HUES48 (cell line): ENCODE measurements at regions not wholly inside any gene's neighbourhood (a gene's known extent, or its start where the extent isn't known, plus 50 kb on each side); places are given as distances from the start of the nearest gene placed in this dataset.

ENCODE experiments used
- H3K27ac ChIP-seq: one replicate; pipeline ENCODE4 v1.7.0; 2013; ENCODE audit warnings: low read depth, low read length, inconsistent platforms
- H3K27me3 ChIP-seq: 2 replicates; pipeline ENCODE4 v1.6.1; 2013; ENCODE audit warnings: mild to moderate bottlenecking, low read length; ENCODE audit not compliant: control insufficient read depth, insufficient read depth
- H3K36me3 ChIP-seq: 2 replicates; pipeline ENCODE4 v1.6.1; 2013; ENCODE audit warnings: low read length; ENCODE audit not compliant: control insufficient read depth, insufficient read depth
- H3K4me1 ChIP-seq: 2 replicates; pipeline ENCODE4 v1.6.1; 2013; ENCODE audit warnings: mild to moderate bottlenecking, low read length; ENCODE audit not compliant: control insufficient read depth, insufficient read depth
- H3K4me3 ChIP-seq: 2 replicates; pipeline ENCODE4 v1.5.1; 2013; ENCODE audit warnings: mild to moderate bottlenecking, low read depth, low read length
- H3K9ac ChIP-seq: 2 replicates; pipeline ENCODE4 v1.6.1; 2013; ENCODE audit warnings: mild to moderate bottlenecking, low read depth, low read length, moderate library complexity
- H3K9me3 ChIP-seq: 2 replicates; pipeline ENCODE4 v1.6.1; 2013; ENCODE audit warnings: low read length; ENCODE audit not compliant: control insufficient read depth, insufficient read depth

DNA sequence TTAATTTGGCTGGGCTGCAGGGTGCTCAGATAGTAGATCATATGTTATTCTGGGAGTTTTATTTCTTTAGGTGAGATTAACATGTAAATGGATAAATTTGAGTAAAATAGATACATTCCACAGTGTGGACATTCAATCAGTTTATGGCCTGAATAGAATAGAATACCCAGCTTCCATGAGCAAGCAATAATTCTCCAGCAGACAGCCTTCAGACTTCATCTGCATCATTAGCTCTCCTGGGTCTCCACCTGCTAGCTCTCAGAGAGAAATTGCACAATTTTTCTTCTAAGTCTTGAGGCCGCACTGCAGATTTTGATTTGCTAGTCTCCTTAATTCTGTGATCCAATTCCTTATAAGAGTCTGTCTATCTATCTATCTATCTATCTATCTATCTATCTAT, 420.3 kb upstream of the BOD1L1 start:
- Histone ChIP-seq H3K36me3 (no peaks in the 10 kb centered on the region), H3K9ac (no peak overlapping the region), H3K4me3 (no peak overlapping the region), H3K4me1 (no peaks in the 10 kb centered on the region), H3K27ac (no peak overlapping the region), H3K27me3 (no peaks in the 10 kb centered on the region), H3K9me3 (no peaks in the 10 kb centered on the region)

GRCh38 chr4:14049946-14050345, 422.4 kb upstream of the BOD1L1 start:
- no peak overlapping the region for H3K9ac ChIP-seq
- H3K4me1 ChIP-seq: no peaks in the 10 kb centered on the region
- no peak overlapping the region for H3K4me3 ChIP-seq
- H3K9me3 ChIP-seq: no peaks in the 10 kb centered on the region
- H3K27ac ChIP-seq: no peak overlapping the region
- H3K36me3 ChIP-seq: no peaks in the 10 kb centered on the region
- no peaks in the 10 kb centered on the region for H3K27me3 ChIP-seq

DNA sequence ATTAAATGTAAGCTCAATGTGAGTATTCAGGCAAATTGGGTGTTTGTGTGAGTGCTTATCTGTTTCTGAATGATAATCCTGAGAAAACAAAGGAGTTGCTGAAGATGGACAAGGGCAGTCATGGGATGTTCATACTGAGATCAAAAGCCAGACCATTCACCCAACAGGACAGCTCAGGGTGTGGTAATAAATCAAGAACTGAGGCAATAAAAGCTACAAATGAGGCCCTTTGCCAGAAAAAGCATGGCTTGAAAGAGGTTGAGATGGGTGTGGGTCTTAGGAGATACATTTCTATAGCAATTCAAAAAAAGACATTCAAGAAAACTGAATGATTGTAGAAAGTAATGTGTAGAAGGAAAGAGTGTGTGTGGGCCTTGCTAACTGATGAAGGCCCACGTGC, 425.8 kb upstream of the BOD1L1 start:
- Histone ChIP-seq H3K4me1 (no peaks in the 10 kb centered on the region), H3K27me3 (no peaks in the 10 kb centered on the region), H3K36me3 (no peaks in the 10 kb centered on the region), H3K9ac (no peak overlapping the region), H3K9me3 (no peaks in the 10 kb centered on the region), H3K4me3 (no peak overlapping the region), H3K27ac (no peak overlapping the region)

DNA sequence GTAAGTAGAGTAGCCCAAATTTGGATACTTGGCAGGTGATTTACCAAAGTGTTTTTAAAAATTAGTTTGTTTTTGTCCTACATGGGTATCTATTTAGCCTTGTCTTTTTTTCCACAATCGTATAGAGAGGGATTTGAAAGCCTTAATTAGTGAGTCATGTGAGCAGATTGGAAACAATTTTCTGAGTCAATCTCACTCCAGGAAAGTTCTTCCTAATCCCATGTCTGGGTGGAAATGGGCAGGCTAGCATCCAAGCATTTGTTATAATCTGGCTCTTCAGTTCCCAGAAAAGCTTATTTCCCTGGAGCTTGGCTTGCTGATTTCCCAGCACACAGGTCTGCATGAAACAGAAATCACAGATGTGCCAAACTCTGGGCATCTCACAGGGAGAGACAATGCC, 426.9 kb upstream of the BOD1L1 start:
- no peaks in the 10 kb centered on the region for H3K4me1 ChIP-seq
- no peaks in the 10 kb centered on the region for H3K36me3 ChIP-seq
- no peak overlapping the region for H3K9ac ChIP-seq
- H3K4me3 ChIP-seq: no peak overlapping the region
- H3K9me3 ChIP-seq: no peaks in the 10 kb centered on the region
- no peaks in the 10 kb centered on the region for H3K27me3 ChIP-seq
- H3K27ac ChIP-seq: no peak overlapping the region

GRCh38 chr4:14059006-14059405, 431.5 kb upstream of the BOD1L1 start:
- H3K4me1 ChIP-seq: no peaks in the 10 kb centered on the region
- no peaks in the 10 kb centered on the region for H3K27me3 ChIP-seq
- no peak overlapping the region for H3K4me3 ChIP-seq
- H3K36me3 ChIP-seq: no peaks in the 10 kb centered on the region
- no peak overlapping the region for H3K27ac ChIP-seq
- H3K9ac ChIP-seq: no peak overlapping the region
- H3K9me3 ChIP-seq: no peaks in the 10 kb centered on the region

DNA sequence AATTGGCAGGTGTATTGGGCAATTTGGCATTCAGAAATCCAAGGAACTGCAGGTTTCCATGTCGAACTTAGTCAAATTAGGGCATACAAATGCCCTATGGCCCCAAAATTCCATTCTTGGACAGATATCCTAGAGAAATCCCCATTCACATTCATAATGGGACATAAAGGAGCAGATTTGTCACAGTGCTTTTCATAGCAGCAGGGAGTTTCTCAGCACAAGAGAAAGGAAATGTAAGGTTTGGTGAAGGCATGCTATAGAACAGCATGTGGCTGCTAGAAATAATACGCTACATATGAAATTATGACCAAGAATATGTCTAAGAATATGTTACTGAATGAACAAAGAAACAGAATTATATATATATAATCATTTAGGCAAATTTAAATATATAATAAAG, 437.5 kb upstream of the BOD1L1 start:
- no peak overlapping the region for H3K9ac ChIP-seq

DNA sequence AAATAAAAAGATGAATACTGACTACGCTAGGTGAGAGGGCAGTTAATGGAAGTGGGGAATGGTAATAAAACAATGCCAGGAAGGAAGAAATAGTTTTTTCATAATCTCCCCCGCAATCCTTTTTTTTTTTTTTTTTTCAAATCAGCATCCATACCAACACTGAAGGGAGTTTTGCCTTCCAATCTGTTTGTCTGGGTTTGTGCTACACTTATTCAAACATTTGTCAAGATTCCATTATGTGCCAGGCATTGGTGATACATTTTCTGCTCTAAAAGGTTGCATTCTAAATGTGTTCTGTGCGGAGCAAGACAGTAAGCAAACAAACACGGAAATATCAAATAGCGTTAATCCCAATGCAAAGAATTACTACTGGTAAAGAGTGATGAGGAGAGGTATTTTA, 437.9 kb upstream of the BOD1L1 start:
- no peaks in the 10 kb centered on the region for H3K9me3 ChIP-seq
- H3K9ac ChIP-seq: no peak overlapping the region
- H3K4me1 ChIP-seq: peaks cover 15% of the 10 kb centered on the region
- no peak overlapping the region for H3K4me3 ChIP-seq
- no peaks in the 10 kb centered on the region for H3K36me3 ChIP-seq
- H3K27ac ChIP-seq: peak overlapping the region; percentile 45
- no peaks in the 10 kb centered on the region for H3K27me3 ChIP-seq

More for the DNA sequence above, 437.5 kb upstream of the BOD1L1 start:
- Histone ChIP-seq H3K27ac (peak overlapping the region; percentile 44), H3K4me3 (no peak overlapping the region), H3K27me3 (no peaks in the 10 kb centered on the region), H3K36me3 (no peaks in the 10 kb centered on the region), H3K9me3 (no peaks in the 10 kb centered on the region), H3K4me1 (peaks cover 15% of the 10 kb centered on the region)

- H3K4me1 ChIP-seq: peaks cover 15% of the 10 kb centered on the region
- H3K36me3 ChIP-seq: no peaks in the 10 kb centered on the region
- H3K9ac ChIP-seq: no peak overlapping the region
- H3K27ac ChIP-seq: no peak overlapping the region
- no peaks in the 10 kb centered on the region for H3K27me3 ChIP-seq
- no peak overlapping the region for H3K4me3 ChIP-seq
- no peaks in the 10 kb centered on the region for H3K9me3 ChIP-seq
These were observed 439.5 kb upstream of the BOD1L1 start for GRCh38 chr4:14066979-14067378.

DNA sequence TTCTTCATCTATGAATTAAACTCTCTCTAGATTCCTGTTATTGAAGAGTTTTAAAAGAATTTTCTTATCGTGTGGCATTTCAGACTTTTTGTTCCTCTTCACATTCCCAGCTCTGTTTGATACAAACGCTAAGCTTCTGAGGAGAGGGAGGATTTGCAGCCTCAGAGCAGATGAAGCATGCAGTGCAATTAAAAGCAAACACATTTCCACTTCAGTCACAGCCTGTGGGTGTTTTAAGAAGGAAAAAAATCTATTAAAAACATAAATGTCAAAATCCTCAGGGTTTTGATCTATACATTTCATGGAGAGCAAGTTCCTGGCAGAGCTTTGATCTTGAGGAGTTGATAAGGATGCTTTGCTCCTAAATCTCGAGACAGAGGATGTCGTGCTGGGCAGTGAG, 442.4 kb upstream of the BOD1L1 start:
- no peaks in the 10 kb centered on the region for H3K36me3 ChIP-seq
- no peak overlapping the region for H3K4me3 ChIP-seq
- H3K9me3 ChIP-seq: peaks cover 9% of the 10 kb centered on the region; the same call in 1 of the 2 replicates
- H3K27me3 ChIP-seq: no peaks in the 10 kb centered on the region
- H3K27ac ChIP-seq: no peak overlapping the region
- no peak overlapping the region for H3K9ac ChIP-seq
- H3K4me1 ChIP-seq: peaks cover 10% of the 10 kb centered on the region

DNA sequence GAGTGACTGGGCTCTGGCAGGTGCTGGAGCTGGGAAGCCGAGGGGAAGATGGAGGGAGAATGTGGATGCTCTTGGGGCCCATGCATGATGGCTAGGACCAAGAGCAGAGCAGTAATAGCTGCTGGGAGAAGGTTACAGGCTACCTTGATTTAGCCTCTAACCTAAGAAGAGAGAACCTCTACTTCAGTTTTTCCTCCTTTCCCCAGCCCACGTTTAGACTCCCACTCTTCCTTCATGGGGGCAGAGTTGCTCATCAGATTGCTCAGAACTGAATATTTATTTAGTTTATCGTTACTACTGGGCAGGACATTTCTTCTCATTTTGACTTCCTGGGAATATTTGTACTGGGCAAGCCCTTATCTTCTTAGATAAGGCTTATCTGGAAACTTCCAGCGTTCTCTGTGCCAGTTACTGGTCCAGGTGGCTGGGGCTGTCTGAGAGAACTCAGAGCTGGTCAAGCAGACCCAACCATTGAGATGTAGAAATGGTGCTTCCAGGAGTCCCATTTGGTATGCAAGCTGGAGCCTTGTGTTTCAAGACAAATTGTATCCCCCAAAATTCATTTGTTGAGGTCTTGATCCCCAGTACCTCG, 442.9 kb upstream of the BOD1L1 start:
- Histone ChIP-seq H3K4me3 (no peak overlapping the region), H3K27ac (no peak overlapping the region), H3K4me1 (peaks cover 5% of the 10 kb centered on the region), H3K27me3 (no peaks in the 10 kb centered on the region), H3K9ac (no peak overlapping the region), H3K36me3 (no peaks in the 10 kb centered on the region), H3K9me3 (peaks cover 9% of the 10 kb centered on the region; the same call in 1 of the 2 replicates)

DNA sequence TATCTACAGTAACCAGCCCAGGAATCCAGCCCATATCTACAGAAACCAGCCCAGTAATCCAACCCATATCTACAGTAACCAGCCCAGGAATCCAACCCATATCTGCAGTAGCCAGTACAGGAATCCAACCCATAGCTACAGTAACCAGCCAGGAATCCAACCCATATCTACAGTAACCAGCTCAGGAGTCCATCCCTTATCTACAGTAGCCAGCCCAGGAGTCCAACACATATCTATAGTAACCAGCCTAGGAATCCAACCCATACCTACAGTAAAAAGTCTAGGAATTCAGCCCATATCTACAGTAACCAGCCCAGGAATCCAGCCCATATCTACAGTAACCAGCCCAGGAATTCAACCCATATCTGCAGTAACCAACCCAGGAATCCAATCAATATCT, 445.0 kb upstream of the BOD1L1 start:
- H3K27ac ChIP-seq: no peak overlapping the region
- no peak overlapping the region for H3K9ac ChIP-seq
- no peaks in the 10 kb centered on the region for H3K4me1 ChIP-seq
- H3K36me3 ChIP-seq: no peaks in the 10 kb centered on the region
- no peak overlapping the region for H3K4me3 ChIP-seq
- no peaks in the 10 kb centered on the region for H3K27me3 ChIP-seq
- peaks cover 9% of the 10 kb centered on the region; the same call in 1 of the 2 replicates for H3K9me3 ChIP-seq

- Histone ChIP-seq H3K27ac (no peak overlapping the region), H3K27me3 (no peaks in the 10 kb centered on the region), H3K4me1 (no peaks in the 10 kb centered on the region), H3K4me3 (no peak overlapping the region), H3K9me3 (peaks cover 9% of the 10 kb centered on the region; the same call in 1 of the 2 replicates), H3K36me3 (no peaks in the 10 kb centered on the region), H3K9ac (no peak overlapping the region)
These were observed 449.3 kb upstream of the BOD1L1 start for GRCh38 chr4:14076776-14077175.
